Epithelial cell of proximal tubule (primary cell): ENCODE measurements at regions not wholly inside any gene's neighbourhood (a gene's known extent, or its start where the extent isn't known, plus 50 kb on each side); places are given as distances from the start of the nearest gene placed in this dataset.
"Not testable (repeated sequence)": the region's sequence is repeated elsewhere in the genome, so short reads cannot be mapped to it uniquely, and the experiment has no call there.

ENCODE experiments used
- DNase-seq: peaks from one replicate; pipeline ENCODE4 v3.0.0-alpha.2; 2011; ENCODE audit warnings: low read depth
- H3K4me3 ChIP-seq: 2 replicates; pipeline ENCODE4 v1.5.1; 2011; ENCODE audit warnings: low read depth, mild to moderate bottlenecking, low read length
- TF ChIP-seq, protein P1 (sequence below): conservative IDR thresholded peaks from 2 replicates; pipeline ENCODE4 v1.5.1; 2012; ENCODE audit warnings: low read depth, mild to moderate bottlenecking, low read length

DNA sequence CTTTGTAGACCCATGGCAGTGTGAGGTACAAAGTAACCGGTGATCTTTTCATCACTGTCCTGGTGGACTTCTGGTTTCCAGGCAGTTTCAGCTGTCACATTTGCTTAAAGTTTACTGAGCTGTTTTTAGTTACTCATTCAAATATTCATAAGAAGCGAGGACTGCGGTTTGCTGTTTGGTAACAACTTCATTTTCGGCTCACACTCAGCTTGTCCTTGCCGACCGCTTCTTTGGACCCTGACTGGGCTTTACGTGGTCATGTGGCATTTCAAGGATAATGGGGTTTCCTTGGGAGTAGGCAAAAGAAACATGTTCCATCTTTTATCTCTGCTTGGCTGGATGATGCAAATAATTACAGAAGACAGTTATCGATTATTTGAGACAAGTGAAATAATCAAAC, 350.7 kb downstream of the PAX3 start:
- H3K4me3 ChIP-seq = no peak overlapping the region
- TF ChIP-seq, protein P1, sequence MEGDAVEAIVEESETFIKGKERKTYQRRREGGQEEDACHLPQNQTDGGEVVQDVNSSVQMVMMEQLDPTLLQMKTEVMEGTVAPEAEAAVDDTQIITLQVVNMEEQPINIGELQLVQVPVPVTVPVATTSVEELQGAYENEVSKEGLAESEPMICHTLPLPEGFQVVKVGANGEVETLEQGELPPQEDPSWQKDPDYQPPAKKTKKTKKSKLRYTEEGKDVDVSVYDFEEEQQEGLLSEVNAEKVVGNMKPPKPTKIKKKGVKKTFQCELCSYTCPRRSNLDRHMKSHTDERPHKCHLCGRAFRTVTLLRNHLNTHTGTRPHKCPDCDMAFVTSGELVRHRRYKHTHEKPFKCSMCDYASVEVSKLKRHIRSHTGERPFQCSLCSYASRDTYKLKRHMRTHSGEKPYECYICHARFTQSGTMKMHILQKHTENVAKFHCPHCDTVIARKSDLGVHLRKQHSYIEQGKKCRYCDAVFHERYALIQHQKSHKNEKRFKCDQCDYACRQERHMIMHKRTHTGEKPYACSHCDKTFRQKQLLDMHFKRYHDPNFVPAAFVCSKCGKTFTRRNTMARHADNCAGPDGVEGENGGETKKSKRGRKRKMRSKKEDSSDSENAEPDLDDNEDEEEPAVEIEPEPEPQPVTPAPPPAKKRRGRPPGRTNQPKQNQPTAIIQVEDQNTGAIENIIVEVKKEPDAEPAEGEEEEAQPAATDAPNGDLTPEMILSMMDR = no peak
- DNase-seq = no peak

DNA sequence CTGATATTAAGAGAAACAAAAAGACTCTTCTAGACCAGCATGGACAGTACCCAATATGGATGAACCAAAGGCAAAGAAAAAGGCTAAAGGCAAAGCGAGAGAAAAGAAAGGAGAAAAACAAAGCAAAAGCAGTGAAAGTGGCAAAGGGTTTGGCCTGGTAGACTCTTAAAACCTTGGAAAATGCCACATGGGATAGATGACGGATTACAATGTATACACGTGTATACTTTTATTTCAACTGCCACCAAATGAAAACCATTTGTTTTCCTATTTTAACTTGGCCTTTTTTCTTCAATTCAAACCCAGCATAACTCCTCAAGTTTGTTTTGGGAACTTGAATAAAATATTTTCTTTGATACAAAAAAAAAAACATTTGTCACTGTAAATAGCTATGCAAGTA, 354.3 kb downstream of the PAX3 start:
- not testable (repeated sequence) for DNase-seq, H3K4me3 ChIP-seq

DNA sequence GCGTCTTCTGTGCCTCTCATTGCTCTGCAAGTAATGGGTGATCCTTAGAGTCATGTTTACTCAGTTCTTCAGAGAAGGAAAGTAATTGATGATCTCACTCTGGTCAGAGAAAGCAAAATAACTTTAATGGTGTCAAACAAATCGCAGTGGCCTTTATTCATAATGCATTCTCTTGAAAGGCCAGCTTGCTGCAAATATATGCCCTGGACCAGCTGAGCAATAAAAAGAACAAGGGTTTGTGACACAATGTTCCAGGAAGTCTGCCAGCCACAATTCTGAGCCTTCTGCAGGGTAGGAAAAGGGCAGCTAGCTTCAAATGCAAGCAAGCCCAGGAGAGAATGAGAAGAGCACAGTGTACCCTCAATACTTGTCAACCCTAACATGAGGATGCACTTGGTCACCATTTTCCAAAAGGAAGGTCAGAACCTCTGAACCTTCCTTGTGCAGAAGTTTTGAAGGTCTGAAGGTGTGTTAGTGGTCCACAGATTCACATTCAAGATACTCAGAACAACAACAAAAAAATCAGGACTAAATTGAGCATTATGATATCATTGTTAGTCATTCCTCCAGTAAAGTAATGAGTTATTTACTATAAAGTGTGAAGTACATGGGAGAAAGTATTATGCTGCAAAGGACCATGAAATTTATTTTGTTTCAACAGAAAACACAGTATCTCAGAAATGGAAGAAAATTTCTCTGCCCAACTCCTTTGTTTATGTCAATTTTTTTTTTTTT, 355.6 kb downstream of the PAX3 start:
- DNase-seq = peak; percentile 66
- no peak overlapping the region for H3K4me3 ChIP-seq
- TF ChIP-seq, protein P1 = no peak

GRCh38 chr2:221931251-221931991, 359.3 kb upstream of the EPHA4 start:
- no peak for DNase-seq
- TF ChIP-seq, protein P1 = no peak
- H3K4me3 ChIP-seq = no peak overlapping the region

- TF ChIP-seq, protein P1 = no peak
- DNase-seq = no peak
- no peak overlapping the region for H3K4me3 ChIP-seq
Observed at GRCh38 chr2:221929259-221929658, 357.2 kb upstream of the EPHA4 start.

DNA sequence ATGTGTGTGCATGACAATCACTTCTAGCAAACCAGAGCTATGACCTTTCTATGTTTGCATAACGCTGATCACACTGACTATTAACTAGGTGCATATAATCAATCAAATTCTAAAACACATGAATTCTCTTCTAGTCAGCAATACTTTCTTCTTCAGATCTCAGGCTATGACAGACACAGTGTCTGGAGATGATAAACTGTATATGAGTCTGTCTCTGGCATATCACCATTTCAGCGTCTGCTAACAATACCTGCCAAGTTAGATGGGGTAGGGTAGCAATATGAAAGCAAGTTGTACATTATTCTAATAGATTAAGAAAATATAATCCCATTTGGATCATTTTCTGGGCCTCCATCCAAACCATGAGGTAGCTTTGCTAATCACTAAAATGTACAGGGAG, 354.2 kb upstream of the EPHA4 start:
- H3K4me3 ChIP-seq = no peak overlapping the region
- DNase-seq = no peak
- TF ChIP-seq, protein P1 = no peak

- DNase-seq = no peak
- H3K4me3 ChIP-seq = no peak overlapping the region
- TF ChIP-seq, protein P1 = no peak
Observed at GRCh38 chr2:221924576-221924975, 352.5 kb upstream of the EPHA4 start.
